22Rv1 (cell line): ENCODE measurements at regions not wholly inside any gene's neighbourhood (a gene's known extent, or its start where the extent isn't known, plus 50 kb on each side); places are given as distances from the start of the nearest gene placed in this dataset.

Source experiments
- CTCF ChIP-seq: fragments of 450-650 bp; IDR thresholded peaks from 2 replicates; pipeline ENCODE4 v1.5.1; 2017; ENCODE audit warnings: mild to moderate bottlenecking
- ZFX ChIP-seq: fragments of 450-650 bp; IDR thresholded peaks from 2 replicates; pipeline ENCODE4 v1.6.1; 2017; ENCODE audit warnings: antibody characterized with exemption, borderline replicate concordance

GRCh38 chr3:67896130-67896529, 241.7 kb upstream of the SUCLG2 start:
- TF ChIP-seq CTCF (no peak), ZFX (no peak)
